ENCODE measurements at regions not wholly inside any gene's neighbourhood (a gene's known extent, or its start where the extent isn't known, plus 50 kb on each side); places are given as distances from the start of the nearest gene placed in this dataset.

DNA sequence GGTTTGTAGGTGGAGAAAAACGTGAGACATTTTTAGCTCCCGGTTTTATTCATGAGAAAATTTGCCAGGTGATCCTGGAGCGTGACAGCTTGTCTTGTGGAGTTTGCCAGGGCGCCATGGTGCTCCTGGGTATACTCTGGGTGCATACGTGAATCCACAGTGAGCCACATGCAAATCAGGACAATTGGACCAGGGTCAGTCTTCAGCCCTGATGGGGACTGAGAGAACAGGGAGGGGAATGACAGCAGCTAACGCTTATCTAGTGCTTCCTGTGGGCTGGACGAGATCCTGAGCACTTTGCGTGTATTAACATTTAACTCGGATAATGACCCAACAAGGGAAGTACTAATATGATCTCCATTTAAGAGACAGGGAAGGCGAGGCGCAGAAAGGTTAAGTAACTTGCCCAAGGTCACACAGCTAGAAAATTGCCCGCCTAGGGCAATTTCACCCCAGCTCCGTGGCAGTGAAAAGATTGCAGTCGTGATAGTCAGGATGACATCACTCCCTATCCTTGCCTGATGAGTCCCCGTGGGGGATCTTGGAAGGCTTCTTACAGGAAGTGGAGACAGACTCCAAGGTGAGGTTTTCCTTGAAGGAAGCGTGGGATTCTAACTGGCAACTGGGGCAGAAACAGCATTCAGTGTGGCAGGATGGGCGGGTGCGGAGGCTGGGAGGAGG is 118.4 kb upstream of the NCOR2 start:
- Mint-ChIP-seq H3K36me3 (ENCODE audit: low read depth) (no peaks in the 10 kb centered on the region), H3K9me3 (peaks cover 3% of the 10 kb centered on the region), H3K4me1 (ENCODE audit: low read depth) (peaks cover 17% of the 10 kb centered on the region), H3K27ac (no peak overlapping the region), H3K4me3 (no peak overlapping the region), H3K27me3 (ENCODE audit: low read depth) (no peaks in the 10 kb centered on the region)

DNA sequence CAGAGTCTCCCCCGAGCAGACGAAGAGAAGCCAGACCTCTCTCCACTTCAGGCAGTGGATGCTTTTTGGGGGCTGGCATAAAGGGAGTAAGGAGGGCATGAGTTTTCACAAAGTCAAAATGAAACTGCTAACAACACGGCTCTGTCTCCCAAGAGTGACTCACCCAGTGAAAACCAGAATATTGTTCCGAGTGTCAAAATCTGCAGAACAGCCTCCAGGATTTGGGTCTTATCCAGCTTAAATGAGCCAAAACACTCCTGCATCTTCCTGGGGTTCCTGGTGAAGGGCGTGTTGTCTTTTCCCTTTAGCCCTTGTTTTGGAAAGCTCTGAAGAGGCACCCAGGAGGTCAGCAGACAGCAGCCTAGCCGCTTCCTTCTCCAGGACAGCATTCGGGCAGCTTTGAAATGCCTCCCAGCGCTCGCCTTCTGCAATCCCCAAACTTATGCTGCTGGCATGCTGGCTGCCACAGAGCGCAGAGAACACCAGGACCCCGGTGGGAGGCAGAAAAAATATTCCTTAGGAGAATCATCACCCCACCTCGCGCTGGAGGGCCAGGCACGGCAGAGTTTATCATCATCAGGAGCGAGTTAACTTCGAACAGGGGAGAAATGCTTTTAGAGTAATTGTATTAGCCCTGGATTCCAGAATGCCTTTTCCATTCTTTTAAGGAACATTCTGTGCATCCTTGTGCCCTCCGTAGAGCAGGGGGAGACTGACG is 117.7 kb upstream of the NCOR2 start:
- Mint-ChIP-seq H3K4me1 (ENCODE audit: low read depth) (peaks cover 17% of the 10 kb centered on the region), H3K27me3 (ENCODE audit: low read depth) (no peaks in the 10 kb centered on the region), H3K4me3 (no peak overlapping the region), H3K36me3 (ENCODE audit: low read depth) (no peaks in the 10 kb centered on the region), H3K27ac (no peak overlapping the region), H3K9me3 (peaks cover 3% of the 10 kb centered on the region)

DNA sequence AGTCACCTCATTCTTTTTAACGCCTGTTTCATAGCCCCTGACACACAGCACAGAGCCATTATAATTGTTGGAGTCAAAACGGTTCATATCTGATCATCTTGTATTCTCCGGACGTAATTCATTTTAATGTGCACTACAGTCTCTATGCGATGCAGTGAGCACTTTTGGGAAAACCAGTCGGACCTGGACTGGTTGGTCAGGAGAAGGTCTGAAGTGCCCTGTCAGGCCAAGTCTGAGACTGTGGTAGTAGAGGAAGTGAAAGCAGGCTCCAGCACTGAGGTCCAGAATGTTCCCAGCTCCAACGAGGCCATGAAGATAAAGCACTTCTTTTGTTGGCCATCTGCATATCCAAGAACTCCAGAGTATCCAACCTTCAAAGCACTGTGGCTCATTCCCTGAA is 117.1 kb upstream of the NCOR2 start:
- H3K36me3 Mint-ChIP-seq (ENCODE audit: low read depth): no peaks in the 10 kb centered on the region
- no peak overlapping the region for H3K27ac Mint-ChIP-seq
- no peak overlapping the region for H3K4me3 Mint-ChIP-seq
- H3K9me3 Mint-ChIP-seq: peaks cover 3% of the 10 kb centered on the region
- no peaks in the 10 kb centered on the region for H3K27me3 Mint-ChIP-seq (ENCODE audit: low read depth)
- peaks cover 17% of the 10 kb centered on the region for H3K4me1 Mint-ChIP-seq (ENCODE audit: low read depth)

DNA sequence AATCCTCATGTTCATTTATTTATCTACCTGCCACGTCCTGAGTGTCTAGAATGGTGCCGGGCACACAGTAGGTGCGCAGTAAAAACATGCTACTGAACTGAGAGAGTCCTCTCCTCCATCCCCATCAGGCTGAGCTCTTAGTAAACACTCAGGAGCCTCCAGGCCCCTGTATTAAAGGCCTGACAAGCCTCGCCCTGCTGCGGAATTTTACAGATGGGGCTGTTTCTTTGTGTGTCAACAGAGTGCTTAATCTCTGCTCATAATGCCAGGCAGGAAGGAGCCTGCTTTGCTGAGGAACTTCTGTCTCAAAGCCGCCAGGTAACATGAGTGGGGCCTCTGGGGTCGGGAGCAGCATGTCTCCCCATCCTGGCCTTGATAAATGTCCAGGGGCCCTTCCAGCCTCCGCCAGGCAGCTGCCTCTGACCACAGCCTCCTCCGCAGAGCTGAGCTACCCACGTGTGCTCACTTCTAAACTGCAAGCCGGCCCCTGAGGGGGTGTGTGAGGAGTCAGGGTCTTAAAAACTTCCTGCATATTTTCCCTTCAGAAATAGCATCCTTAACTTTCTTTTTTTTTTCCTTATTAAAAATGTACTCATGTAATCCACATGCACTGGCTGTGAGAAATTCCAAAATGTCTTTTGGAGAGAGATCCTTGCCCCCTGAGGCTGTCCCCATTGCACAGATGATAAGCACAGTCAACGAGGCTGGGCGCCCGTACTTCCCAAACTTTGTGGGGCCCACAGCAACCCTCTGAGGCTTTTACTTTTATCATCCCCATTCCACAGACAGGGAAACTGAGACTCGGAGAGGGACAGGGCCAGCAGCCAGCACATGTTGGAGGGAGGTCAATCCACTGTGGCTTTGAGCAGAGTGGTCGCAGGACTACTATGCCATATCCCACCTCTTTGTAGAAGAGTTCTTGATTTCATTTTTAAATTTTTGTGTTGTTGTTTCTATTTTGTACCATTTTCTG is 116.0 kb upstream of the NCOR2 start:
- H3K36me3 Mint-ChIP-seq (ENCODE audit: low read depth): no peaks in the 10 kb centered on the region
- no peak overlapping the region for H3K4me3 Mint-ChIP-seq
- no peak overlapping the region for H3K27ac Mint-ChIP-seq

DNA sequence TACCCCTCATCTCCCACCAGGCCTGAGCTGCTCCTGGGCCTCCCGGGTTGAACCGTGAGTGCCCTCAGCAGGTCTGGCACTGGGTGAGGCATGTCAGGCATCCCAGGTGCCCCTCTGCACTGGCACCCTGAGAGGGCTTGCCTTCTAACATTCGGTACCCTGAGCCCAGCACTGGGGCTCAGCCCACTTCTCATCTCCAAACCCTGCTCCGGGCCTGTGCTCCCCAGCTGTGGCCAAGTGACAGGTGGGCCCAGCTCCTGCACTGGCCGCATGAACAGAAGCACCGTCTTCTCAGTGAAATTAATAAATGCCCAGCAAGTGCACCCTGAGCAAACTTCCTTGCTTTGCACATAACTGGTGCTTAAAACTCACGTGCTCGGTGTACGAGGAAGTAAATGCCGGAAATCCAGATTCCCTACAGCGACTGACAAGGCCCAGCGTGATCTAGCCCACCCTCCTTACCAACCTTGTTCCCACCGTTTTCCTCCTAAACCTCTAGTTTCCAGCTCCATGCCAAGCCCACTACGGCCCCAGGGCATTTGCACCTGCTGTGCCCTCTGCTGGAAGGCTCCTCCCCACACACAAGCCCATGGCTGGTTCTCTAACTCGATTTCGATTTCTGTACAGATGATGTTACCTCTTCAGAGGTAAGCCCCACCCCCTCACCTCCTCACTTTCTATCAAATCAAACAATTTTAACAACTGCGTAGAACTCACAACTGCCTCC is 115.2 kb upstream of the NCOR2 start:
- Mint-ChIP-seq H3K4me3 (no peak overlapping the region), H3K9me3 (peaks cover 3% of the 10 kb centered on the region), H3K36me3 (ENCODE audit: low read depth) (no peaks in the 10 kb centered on the region), H3K4me1 (ENCODE audit: low read depth) (peaks cover 11% of the 10 kb centered on the region), H3K27me3 (ENCODE audit: low read depth) (no peaks in the 10 kb centered on the region), H3K27ac (no peak overlapping the region)

More for the DNA sequence above, 116.0 kb upstream of the NCOR2 start:
- no peaks in the 10 kb centered on the region for H3K27me3 Mint-ChIP-seq (ENCODE audit: low read depth)
- peaks cover 17% of the 10 kb centered on the region for H3K4me1 Mint-ChIP-seq (ENCODE audit: low read depth)
- H3K9me3 Mint-ChIP-seq: peaks cover 3% of the 10 kb centered on the region

DNA sequence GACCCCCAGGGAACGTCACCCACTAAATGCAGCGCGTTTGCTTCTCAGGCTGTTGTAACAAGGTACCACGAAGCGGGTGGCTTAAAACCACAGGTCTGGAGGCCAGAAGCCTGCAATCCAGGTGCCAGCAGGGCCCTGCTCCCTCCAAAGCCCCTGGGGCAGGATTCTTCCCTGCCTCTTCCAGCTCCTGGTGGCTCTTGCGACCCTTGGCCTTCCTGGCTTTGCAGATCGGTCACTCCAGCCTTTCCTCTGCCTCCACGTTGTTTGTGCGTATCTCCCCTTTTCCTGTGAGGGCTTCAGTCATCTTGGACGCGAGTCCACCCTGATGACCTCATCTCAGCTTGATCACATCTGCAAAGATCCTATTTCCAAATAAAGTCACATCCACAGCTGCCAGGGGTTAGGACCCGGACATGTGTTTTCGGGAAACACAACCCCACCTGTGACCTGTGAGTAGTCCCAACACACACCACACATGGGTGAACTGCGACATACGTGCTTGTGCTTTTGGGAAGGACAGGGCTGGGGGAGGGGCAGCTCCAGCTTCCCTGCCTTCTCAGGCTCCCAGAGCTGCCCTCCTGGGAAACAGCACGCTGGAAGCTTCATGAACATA is 114.5 kb upstream of the NCOR2 start:
- H3K27ac Mint-ChIP-seq: no peak overlapping the region
- H3K36me3 Mint-ChIP-seq (ENCODE audit: low read depth): no peaks in the 10 kb centered on the region
- H3K9me3 Mint-ChIP-seq: peaks cover under 1% of the 10 kb centered on the region
- no peaks in the 10 kb centered on the region for H3K27me3 Mint-ChIP-seq (ENCODE audit: low read depth)
- no peak overlapping the region for H3K4me3 Mint-ChIP-seq
- H3K4me1 Mint-ChIP-seq (ENCODE audit: low read depth): peaks cover 5% of the 10 kb centered on the region

DNA sequence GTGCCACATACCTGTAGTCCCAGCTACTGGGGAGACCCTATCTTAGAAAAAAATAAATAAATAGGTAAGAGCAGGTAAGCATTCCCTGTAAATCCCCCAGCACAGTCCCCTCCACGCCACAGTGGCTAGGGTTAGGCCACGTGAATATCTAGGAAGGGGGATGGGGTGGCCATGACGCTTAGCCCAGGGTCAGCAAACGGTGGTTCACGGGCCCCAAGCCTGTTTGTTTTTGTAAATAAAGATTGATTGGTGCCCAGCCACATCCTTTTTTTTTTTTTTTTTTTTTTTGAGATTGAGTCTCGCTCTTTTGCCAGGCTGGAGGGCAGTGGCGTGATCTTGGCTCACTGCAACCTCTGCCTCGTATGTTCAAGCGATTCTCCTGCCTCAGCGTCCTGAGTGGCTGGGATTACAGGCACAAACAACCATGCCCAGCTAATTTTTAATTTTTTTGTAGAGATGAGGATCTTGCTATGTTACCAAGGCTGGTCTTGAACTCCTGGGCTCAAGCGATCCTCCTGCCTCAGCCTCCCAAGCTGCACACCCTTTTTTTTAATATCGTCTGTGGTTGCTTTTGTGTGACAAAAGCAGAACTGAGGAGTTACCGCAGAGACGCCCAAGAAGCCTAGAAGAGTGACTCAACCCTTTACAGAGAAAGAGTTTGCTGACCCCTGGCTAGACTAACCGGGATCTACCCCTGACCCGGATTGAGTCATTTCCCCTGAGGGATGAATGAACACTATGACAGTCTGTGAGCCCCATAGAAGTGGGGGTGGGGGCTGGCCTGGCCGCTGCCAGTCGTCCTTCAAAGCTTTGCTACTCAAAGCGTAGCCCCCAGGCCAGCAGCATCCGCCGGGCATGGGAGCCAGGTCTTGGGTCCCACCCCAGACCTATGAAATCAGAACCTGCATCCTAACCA is 113.7 kb upstream of the NCOR2 start:
- H3K36me3 Mint-ChIP-seq (ENCODE audit: low read depth): no peaks in the 10 kb centered on the region
- no peak overlapping the region for H3K27ac Mint-ChIP-seq
- no peaks in the 10 kb centered on the region for H3K9me3 Mint-ChIP-seq
- no peak overlapping the region for H3K4me3 Mint-ChIP-seq
- H3K27me3 Mint-ChIP-seq (ENCODE audit: low read depth): no peaks in the 10 kb centered on the region
- peaks cover 5% of the 10 kb centered on the region for H3K4me1 Mint-ChIP-seq (ENCODE audit: low read depth)

DNA sequence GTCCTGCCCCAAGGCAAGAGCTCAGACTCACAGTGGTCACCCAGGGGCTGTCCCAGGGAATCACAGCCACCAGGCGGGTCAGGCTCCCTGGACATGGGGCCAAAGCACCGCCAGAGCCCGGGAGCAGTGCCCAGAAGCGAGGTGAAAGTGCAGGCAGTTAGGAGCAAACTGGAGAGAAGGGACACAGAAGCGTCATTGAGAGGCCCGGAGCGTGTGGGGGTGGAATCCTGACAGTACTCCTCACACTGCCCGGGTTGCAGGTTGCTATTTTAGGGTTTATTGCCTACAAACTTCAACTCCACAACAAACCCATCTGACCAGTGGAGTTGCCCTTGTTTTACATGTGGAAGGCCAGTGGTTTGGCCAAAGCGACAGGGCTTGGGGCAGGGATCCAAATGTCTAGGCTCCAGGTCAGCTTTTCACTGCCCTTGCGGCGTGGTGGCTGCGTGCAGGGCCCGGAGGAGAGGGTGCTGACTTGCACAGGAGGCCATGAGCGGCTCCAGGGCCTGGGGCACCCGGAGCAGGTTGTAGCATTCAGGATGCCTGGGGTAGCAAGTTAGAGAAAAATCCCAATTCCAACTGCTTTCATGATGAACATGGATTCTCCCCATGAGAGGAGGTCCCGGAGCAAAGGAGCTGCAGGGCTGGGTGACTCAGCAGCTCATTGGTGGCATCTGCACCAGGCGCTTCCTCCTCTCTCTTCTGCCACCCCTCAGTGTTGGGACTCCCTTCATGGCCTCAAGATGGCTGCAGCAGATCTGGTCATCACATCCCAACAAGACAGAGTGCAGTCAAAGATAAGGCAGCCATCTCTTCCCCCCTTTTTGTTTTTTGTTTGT is 112.3 kb upstream of the NCOR2 start:
- no peak overlapping the region for H3K4me3 Mint-ChIP-seq
- H3K27me3 Mint-ChIP-seq (ENCODE audit: low read depth): no peaks in the 10 kb centered on the region
- no peaks in the 10 kb centered on the region for H3K36me3 Mint-ChIP-seq (ENCODE audit: low read depth)
- no peak overlapping the region for H3K27ac Mint-ChIP-seq
- no peaks in the 10 kb centered on the region for H3K9me3 Mint-ChIP-seq
- H3K4me1 Mint-ChIP-seq (ENCODE audit: low read depth): peaks cover 2% of the 10 kb centered on the region

DNA sequence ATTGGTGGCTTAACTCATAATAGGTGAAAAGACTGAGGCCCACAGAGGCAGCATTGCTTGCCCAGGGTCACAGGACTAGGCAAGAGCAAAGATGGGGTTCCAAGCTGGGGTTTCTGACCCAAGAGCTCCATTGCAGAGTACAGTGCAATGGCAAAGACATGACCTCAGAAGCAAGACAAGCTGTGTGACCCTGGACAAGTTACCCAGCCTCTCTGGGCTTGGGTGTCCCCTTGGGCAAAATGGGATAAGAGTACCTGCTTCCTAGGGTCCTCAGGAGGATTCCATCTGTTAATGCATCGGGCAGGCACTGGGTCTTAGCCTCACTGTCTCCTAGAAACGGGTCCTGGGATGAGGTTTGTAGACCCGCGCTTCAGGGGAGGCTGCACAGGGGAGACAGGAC is 111.6 kb upstream of the NCOR2 start:
- no peak overlapping the region for H3K27ac Mint-ChIP-seq
- H3K9me3 Mint-ChIP-seq: no peaks in the 10 kb centered on the region
- H3K4me3 Mint-ChIP-seq: no peak overlapping the region
- H3K4me1 Mint-ChIP-seq (ENCODE audit: low read depth): peaks cover 2% of the 10 kb centered on the region
- H3K27me3 Mint-ChIP-seq (ENCODE audit: low read depth): no peaks in the 10 kb centered on the region
- H3K36me3 Mint-ChIP-seq (ENCODE audit: low read depth): no peaks in the 10 kb centered on the region

DNA sequence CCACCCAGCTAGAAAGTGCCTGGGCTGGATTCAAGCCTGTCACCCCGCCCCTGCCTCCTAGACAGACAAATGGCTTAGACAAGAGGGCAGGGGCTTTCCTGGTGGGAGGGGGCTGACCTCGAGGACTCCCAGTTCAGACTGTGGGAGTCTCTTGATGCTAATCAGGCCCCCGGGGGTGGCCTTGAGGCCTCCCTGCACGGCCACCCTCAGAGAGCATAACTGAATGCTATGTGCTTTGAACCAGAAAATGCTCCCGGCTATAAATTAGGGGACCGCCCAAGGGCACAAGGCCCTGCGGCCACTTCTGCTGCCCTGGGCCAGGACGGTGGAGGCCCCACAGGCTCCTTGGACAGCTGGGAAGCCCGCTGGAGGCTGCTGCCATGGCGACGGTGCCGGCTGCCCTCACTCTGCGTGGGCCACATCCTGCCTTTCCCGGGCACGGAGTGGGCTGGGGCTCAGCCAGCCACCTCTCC is 111.0 kb upstream of the NCOR2 start:
- no peaks in the 10 kb centered on the region for H3K36me3 Mint-ChIP-seq (ENCODE audit: low read depth)
- no peaks in the 10 kb centered on the region for H3K9me3 Mint-ChIP-seq
- no peak overlapping the region for H3K27ac Mint-ChIP-seq
- H3K4me3 Mint-ChIP-seq: no peak overlapping the region
- no peaks in the 10 kb centered on the region for H3K27me3 Mint-ChIP-seq (ENCODE audit: low read depth)
- peaks cover 2% of the 10 kb centered on the region for H3K4me1 Mint-ChIP-seq (ENCODE audit: low read depth)

DNA sequence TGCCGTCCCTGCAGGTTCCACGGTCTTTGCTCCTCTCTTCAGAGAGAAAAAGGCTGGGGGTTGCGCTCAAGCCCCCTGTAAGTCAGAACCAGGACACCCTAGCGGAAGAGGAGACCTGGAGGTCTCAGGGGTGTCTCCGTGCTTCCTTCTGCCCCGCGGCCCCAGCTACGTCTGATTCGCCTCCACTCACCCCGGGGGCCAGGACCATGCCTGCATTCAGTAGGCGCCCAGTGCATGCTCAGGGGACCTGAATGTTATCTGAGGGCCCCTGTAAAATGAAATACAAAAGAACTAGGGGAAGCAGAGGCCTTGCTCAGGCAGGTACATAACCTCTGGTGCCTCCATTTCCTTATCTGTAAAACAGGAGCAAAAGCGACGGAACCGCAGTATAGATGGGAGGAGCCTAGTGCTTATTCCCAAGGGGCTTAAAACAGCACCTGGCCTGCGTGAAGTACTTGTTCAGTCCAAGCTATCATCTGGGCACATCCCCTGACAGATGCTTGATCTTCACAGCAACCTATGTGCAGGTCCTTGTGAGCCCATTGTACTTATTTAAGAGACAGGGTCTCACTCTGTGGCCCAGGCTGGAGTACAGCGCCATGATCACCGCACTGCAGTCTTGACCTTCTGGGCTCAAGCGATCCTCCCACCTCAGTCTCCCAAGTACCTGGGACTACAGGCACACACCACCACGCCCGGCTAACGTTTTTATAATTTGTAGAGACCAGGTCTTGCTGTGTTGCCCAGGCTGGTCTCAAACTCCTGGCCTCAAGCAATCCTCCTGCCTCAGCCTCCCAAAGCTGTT is 110.3 kb upstream of the NCOR2 start:
- Mint-ChIP-seq H3K27me3 (ENCODE audit: low read depth) (no peaks in the 10 kb centered on the region), H3K36me3 (ENCODE audit: low read depth) (no peaks in the 10 kb centered on the region), H3K9me3 (no peaks in the 10 kb centered on the region), H3K4me3 (no peak overlapping the region), H3K27ac (no peak overlapping the region), H3K4me1 (ENCODE audit: low read depth) (peaks cover 2% of the 10 kb centered on the region)

Data from T-helper 1 cell treated with Interleukin-12 subunit alpha and Interleukin-12 subunit beta and Interleukin-4 antibody, amounts not matched to agents 30 μg/mL and 1 μg/mL, for 36 hours (primary cell).